ENCODE measurements at regions not wholly inside any gene's neighbourhood (a gene's known extent, or its start where the extent isn't known, plus 50 kb on each side); places are given as distances from the start of the nearest gene placed in this dataset.

DNA sequence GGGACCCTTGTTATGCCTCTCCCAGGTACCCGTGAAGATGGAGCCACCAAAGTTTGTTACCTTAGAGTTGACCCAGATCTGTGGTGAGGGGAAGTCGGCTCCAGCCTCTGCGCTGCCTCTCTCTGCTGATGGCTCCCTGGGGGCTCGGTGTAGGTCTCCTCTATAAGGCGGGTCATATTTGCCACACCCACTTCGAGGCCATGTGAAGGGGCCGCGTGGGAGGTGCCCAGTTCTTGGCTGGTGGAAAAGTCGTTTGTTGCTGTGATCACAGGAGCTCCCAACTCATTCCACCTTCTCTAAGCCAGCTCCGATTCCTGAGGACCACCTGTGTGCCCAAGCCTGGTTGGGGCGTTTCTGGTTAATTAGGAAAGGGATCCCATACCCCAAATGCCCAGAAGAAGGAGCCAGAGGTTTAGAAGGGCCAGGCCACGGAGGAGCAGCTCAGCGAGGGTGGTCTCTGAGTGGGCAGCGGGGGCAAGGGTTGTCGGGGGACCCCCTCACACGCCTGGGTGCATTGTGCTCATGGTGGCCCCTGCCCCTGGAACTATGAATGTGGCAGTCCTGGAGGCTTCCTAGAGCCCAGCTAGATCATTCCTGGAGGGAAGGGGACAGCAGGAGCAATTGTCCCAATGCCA lies 296.5 kb downstream of the ZNF536 start:
- no peak overlapping the region for H3K4me3 ChIP-seq (ENCODE audit: low read length)
- no peak for DNase-seq (ENCODE audit: low read depth)
- TF ChIP-seq, protein P1, sequence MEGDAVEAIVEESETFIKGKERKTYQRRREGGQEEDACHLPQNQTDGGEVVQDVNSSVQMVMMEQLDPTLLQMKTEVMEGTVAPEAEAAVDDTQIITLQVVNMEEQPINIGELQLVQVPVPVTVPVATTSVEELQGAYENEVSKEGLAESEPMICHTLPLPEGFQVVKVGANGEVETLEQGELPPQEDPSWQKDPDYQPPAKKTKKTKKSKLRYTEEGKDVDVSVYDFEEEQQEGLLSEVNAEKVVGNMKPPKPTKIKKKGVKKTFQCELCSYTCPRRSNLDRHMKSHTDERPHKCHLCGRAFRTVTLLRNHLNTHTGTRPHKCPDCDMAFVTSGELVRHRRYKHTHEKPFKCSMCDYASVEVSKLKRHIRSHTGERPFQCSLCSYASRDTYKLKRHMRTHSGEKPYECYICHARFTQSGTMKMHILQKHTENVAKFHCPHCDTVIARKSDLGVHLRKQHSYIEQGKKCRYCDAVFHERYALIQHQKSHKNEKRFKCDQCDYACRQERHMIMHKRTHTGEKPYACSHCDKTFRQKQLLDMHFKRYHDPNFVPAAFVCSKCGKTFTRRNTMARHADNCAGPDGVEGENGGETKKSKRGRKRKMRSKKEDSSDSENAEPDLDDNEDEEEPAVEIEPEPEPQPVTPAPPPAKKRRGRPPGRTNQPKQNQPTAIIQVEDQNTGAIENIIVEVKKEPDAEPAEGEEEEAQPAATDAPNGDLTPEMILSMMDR (conservative IDR thresholded peaks at IDR 0.05; ENCODE audit: low read depth, low read length), result no peak

DNA sequence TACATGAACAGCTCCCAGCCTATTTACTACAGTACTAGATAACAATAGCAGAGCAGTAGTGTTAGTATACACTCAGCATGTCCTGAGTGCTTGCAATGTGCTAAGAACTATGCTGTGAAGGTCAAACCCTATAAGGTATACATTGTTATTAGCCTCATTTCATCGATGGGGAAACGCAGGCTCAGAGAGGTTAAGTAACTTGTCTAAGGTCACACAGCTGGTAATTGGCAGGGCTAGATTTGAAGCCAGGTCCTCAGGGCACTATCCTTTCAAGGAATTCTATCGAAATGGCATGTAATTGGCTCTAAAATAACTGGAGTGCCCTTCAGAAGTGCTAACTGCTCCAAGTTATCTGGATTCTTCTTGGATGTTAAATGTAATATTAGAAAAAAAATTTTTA lies 295.6 kb downstream of the ZNF536 start:
- no peak for DNase-seq (ENCODE audit: low read depth)
- H3K4me3 ChIP-seq (ENCODE audit: low read length), result no peak overlapping the region
- TF ChIP-seq, protein P1 (conservative IDR thresholded peaks at IDR 0.05; ENCODE audit: low read depth, low read length), result no peak

DNA sequence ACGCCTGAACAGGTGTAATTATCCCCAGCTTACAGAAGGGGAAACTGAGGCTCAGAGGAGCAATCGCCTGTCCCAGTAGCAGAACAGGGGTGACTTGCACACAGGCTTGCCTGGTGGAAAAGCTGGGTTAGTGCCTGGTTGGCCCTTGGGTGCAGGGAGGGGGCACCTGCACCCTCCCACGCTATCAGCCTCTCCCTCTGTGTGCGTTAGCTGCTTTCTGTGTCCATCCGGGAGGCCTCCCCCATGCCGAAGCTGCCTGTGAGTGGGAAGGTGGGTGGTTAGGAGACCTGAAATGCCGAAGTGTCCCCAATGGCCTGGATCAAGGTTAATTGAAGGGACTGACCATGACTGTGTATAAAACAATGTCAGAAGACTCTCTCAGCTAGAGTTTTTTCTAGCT lies 295.0 kb downstream of the ZNF536 start:
- H3K4me3 ChIP-seq (ENCODE audit: low read length), result no peak overlapping the region
- TF ChIP-seq, protein P1 (conservative IDR thresholded peaks at IDR 0.05; ENCODE audit: low read depth, low read length), result no peak
- no peak for DNase-seq (ENCODE audit: low read depth)

DNA sequence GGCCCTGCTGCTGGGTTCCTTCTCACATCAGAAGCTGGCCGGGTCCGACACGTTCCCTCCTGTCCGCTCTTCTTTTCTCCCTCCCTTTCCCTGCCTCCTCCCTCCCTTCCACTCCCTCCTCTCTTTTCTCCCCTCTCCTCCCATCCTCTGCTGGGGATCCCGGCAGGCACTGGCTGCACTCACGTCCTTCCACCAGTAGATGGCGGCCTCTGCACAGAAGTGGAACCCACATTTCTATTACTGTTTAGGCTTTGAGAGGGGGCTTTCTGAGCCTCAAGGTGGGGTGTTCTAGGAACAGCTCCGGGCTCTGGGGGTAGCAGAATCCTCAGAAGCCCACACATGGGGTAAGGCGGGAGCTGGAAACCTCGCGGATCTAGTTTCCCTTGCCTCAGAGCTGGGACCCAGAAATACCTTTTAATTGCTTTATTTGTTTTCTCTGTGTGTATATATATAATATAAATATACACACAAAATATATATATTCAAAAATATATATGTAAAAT lies 294.2 kb downstream of the ZNF536 start:
- TF ChIP-seq, protein P1 (conservative IDR thresholded peaks at IDR 0.05; ENCODE audit: low read depth, low read length), result peak; percentile 98
- no peak overlapping the region for H3K4me3 ChIP-seq (ENCODE audit: low read length)
- no peak for DNase-seq (ENCODE audit: low read depth)

DNA sequence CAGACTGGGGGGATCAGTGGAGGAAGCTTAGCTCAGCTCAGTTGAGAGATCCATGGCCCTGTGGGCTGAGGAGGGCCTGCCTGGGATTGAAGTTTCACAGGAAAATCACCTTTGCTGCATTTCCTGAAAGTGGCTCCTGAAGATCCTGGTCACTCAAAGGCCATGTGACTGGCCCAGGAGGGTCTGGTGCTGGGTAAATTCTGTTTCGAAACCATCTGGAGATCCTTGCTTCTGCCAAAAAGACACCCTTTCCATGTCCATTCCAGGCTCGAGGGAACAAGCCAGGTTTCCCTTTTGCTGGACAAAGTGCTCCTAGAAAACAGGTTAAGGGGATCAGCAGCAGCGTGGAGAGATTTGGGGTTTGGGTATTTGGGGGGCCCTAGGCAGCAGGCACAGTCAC lies 293.3 kb downstream of the ZNF536 start:
- no peak overlapping the region for H3K4me3 ChIP-seq (ENCODE audit: low read length)
- no peak for DNase-seq (ENCODE audit: low read depth)
- TF ChIP-seq, protein P1 (conservative IDR thresholded peaks at IDR 0.05; ENCODE audit: low read depth, low read length), result no peak

DNA sequence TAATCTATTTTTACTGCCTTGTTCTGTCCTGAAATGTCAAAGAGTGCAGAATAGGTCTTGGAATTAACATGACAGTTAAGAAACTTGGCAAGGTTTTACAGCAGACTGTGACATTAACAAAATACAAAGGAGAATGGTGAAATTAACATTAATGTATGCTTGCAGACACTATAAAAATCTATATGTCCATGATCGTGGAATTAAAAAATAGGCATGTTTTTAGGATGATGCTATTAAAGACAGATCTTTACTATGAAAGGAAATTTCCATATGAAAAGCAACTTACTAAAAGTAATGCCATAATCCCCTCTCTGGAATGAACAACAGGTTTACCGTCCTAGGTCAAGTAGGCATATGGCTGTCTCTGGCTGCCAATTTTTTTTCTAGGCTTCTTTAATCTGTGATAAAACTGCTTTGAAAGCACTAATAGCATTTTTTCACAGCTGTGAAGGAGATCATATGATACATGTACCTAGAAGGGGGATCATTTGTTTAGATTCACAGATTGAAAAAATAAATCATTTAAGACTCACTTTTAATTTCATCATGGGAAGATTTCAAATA lies 291.5 kb downstream of the ZNF536 start:
- DNase-seq (ENCODE audit: low read depth), result peak; percentile 65
- TF ChIP-seq, protein P1 (conservative IDR thresholded peaks at IDR 0.05; ENCODE audit: low read depth, low read length), result no peak
- no peak overlapping the region for H3K4me3 ChIP-seq (ENCODE audit: low read length)
